Ovary (tissue), 3 donors: ENCODE measurements at regions not wholly inside any gene's neighbourhood (a gene's known extent, or its start where the extent isn't known, plus 50 kb on each side); places are given as distances from the start of the nearest gene placed in this dataset.

Source experiments
- EP300 ChIP-seq: sonication (generic); formaldehyde crosslinking; IDR thresholded peaks from one replicate; pipeline ENCODE4 v1.6.1; 2017; ENCODE audit warnings: antibody characterized with exemption
- POLR2A ChIP-seq: fragments of 450-650 bp; IDR thresholded peaks from one replicate; pipeline ENCODE4 v1.6.1; 2017; ENCODE audit warnings: antibody characterized with exemption, mild to moderate bottlenecking, moderate library complexity
- TF ChIP-seq, protein P1 (sequence below), 3 donors: fragments of 450-650 bp in 2 of 3; fragments of 200-600 bp in 1 of 3; IDR thresholded peaks; one replicate each; pipeline versions ENCODE4 v1.5.1 to v1.8.0; 2016 to 2022; ENCODE audit warnings: antibody characterized with exemption in 3 of 3, mild to moderate bottlenecking in 1 of 3
- donor health status: DM: no; HTN: no; CAD: no.

DNA sequence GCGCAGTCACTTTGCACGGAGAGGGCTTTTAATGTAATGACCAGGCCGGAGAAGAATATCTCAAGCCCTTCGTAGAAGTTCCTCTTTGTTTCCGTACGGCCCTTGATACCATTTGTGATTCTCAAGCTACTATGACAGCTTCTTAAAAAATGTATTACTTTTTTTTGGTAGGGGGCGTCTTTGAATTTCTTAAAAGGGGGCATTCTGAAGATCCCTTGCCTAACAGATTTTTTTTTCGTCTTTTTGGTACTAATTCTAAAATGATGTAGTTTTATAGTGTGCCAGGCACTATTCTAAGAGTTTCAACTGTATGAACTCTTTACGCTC lies 614.0 kb downstream of the MCTP2 start:
- TF ChIP-seq EP300 (no peak), POLR2A (no peak)
- TF ChIP-seq, protein P1, sequence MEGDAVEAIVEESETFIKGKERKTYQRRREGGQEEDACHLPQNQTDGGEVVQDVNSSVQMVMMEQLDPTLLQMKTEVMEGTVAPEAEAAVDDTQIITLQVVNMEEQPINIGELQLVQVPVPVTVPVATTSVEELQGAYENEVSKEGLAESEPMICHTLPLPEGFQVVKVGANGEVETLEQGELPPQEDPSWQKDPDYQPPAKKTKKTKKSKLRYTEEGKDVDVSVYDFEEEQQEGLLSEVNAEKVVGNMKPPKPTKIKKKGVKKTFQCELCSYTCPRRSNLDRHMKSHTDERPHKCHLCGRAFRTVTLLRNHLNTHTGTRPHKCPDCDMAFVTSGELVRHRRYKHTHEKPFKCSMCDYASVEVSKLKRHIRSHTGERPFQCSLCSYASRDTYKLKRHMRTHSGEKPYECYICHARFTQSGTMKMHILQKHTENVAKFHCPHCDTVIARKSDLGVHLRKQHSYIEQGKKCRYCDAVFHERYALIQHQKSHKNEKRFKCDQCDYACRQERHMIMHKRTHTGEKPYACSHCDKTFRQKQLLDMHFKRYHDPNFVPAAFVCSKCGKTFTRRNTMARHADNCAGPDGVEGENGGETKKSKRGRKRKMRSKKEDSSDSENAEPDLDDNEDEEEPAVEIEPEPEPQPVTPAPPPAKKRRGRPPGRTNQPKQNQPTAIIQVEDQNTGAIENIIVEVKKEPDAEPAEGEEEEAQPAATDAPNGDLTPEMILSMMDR (IDR thresholded peaks at IDR 0.05), result no peak
